Transverse colon (tissue), 3 donors: ENCODE measurements at regions not wholly inside any gene's neighbourhood (a gene's known extent, or its start where the extent isn't known, plus 50 kb on each side); places are given as distances from the start of the nearest gene placed in this dataset.
"Not testable (repeated sequence)": the region's sequence is repeated elsewhere in the genome, so short reads cannot be mapped to it uniquely, and the experiment has no call there.

Experiments
- EP300 ChIP-seq: sonication (generic); formaldehyde crosslinking; IDR thresholded peaks from one replicate; pipeline ENCODE4 v1.6.1; 2017; ENCODE audit warnings: antibody characterized with exemption, low read depth
- POLR2A ChIP-seq: fragments of 450-650 bp; IDR thresholded peaks from one replicate; pipeline ENCODE4 v1.6.1; 2016; ENCODE audit warnings: antibody characterized with exemption, mild to moderate bottlenecking, moderate library complexity
- TF ChIP-seq, protein P1 (sequence below), 5 experiments: fragments of 200-600 bp in 3 of 5; fragments of 450-650 bp in 2 of 5; sonication (generic) in 3 of 5; IDR thresholded peaks; 1 replicate in 2 of 5; 2 replicates in 3 of 5; pipeline ENCODE4 v1.5.1; 2016 to 2017; ENCODE audit warnings: antibody characterized with exemption in 5 of 5, inconsistent platforms in 3 of 5, mild to moderate bottlenecking in 2 of 5, moderate library complexity in 1 of 5

DNA sequence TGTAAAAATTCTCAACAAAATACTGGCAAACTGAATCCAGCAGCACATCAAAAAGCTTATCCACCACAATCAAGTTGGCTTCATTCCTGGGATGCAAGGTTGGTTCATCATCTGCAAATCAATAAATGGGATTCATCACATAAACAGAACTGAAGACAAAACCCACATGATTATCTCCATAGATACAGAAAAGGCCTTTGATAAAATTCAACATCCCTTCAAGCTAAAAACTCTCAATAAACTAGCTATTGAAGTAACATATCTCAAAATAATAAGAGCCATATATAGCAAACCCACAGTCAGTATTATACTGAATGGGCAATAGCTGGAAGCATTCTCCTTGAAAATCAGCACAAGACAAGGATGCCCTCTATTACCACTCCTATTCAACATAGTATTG lies 79.3 kb upstream of the ARHGAP42 start:
- TF ChIP-seq, protein P1, sequence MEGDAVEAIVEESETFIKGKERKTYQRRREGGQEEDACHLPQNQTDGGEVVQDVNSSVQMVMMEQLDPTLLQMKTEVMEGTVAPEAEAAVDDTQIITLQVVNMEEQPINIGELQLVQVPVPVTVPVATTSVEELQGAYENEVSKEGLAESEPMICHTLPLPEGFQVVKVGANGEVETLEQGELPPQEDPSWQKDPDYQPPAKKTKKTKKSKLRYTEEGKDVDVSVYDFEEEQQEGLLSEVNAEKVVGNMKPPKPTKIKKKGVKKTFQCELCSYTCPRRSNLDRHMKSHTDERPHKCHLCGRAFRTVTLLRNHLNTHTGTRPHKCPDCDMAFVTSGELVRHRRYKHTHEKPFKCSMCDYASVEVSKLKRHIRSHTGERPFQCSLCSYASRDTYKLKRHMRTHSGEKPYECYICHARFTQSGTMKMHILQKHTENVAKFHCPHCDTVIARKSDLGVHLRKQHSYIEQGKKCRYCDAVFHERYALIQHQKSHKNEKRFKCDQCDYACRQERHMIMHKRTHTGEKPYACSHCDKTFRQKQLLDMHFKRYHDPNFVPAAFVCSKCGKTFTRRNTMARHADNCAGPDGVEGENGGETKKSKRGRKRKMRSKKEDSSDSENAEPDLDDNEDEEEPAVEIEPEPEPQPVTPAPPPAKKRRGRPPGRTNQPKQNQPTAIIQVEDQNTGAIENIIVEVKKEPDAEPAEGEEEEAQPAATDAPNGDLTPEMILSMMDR (IDR thresholded peaks at IDR 0.05): not testable (repeated sequence)
- not testable (repeated sequence) for TF ChIP-seq EP300, POLR2A
